D341Med (cell line): ENCODE measurements at regions not wholly inside any gene's neighbourhood (a gene's known extent, or its start where the extent isn't known, plus 50 kb on each side); places are given as distances from the start of the nearest gene placed in this dataset.

ENCODE experiments used
- DNase-seq: peaks from one replicate; pipeline ENCODE4 v3.0.0; 2012; ENCODE audit warnings: low spot score

- no peak for DNase-seq
Measured at GRCh38 chr1:87278825-87279535, 49.7 kb upstream of the LMO4 start.
